Activated T-cell treated with anti-CD3 and anti-CD28 coated beads, Interleukin-2, amount 50 U/mL, for 48 hours (primary cell): ENCODE measurements at regions not wholly inside any gene's neighbourhood (a gene's known extent, or its start where the extent isn't known, plus 50 kb on each side); places are given as distances from the start of the nearest gene placed in this dataset.
"Not testable (repeated sequence)": the region's sequence is repeated elsewhere in the genome, so short reads cannot be mapped to it uniquely, and the experiment has no call there.

Source experiments
- DNase-seq, 2 experiments: peaks; one replicate each; pipeline ENCODE4 v3.0.0-alpha.2; 2020

GRCh38 chr16:15192813-15193212 lies 98.7 kb upstream of the RRN3 start:
- not testable (repeated sequence) for DNase-seq

GRCh38 chr16:15192197-15192596 lies 98.1 kb upstream of the RRN3 start:
- not testable (repeated sequence) for DNase-seq

- not testable (repeated sequence) for DNase-seq
Observed at GRCh38 chr16:15189478-15189877, 95.4 kb upstream of the RRN3 start.
